ENCODE measurements at regions not wholly inside any gene's neighbourhood (a gene's known extent, or its start where the extent isn't known, plus 50 kb on each side); places are given as distances from the start of the nearest gene placed in this dataset.

- TF ChIP-seq, protein P1, sequence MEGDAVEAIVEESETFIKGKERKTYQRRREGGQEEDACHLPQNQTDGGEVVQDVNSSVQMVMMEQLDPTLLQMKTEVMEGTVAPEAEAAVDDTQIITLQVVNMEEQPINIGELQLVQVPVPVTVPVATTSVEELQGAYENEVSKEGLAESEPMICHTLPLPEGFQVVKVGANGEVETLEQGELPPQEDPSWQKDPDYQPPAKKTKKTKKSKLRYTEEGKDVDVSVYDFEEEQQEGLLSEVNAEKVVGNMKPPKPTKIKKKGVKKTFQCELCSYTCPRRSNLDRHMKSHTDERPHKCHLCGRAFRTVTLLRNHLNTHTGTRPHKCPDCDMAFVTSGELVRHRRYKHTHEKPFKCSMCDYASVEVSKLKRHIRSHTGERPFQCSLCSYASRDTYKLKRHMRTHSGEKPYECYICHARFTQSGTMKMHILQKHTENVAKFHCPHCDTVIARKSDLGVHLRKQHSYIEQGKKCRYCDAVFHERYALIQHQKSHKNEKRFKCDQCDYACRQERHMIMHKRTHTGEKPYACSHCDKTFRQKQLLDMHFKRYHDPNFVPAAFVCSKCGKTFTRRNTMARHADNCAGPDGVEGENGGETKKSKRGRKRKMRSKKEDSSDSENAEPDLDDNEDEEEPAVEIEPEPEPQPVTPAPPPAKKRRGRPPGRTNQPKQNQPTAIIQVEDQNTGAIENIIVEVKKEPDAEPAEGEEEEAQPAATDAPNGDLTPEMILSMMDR (IDR thresholded peaks at IDR 0.05 in 8 of 11, conservative IDR thresholded peaks at IDR 0.05 in 3 of 11): no peak
- TF ChIP-seq POLR2A (IDR thresholded peaks at IDR 0.05): no peak
Measured at GRCh38 chr6:6466967-6467761, 121.4 kb upstream of the LY86 start.
